ENCODE measurements at regions not wholly inside any gene's neighbourhood (a gene's known extent, or its start where the extent isn't known, plus 50 kb on each side); places are given as distances from the start of the nearest gene placed in this dataset.

GRCh38 chr5:73280386-73280785 lies 107.4 kb downstream of the TMEM174 start:
- no peak overlapping the region for H3K4me3 ChIP-seq
- H3K9ac ChIP-seq (ENCODE audit: insufficient read length), result no peak overlapping the region
- no peak overlapping the region for H3K27ac ChIP-seq
- no peaks in the 10 kb centered on the region for H3K9me3 ChIP-seq (ENCODE audit: low read depth, low read length)
- no peak for DNase-seq (ENCODE audit: low read depth, low spot score)
- H3K36me3 ChIP-seq (ENCODE audit: insufficient read depth, low read length), result no peaks in the 10 kb centered on the region
- TF ChIP-seq EZH2 (IDR thresholded peaks at IDR 0.05) (no peak), POLR2AphosphoS5 (IDR thresholded peaks at IDR 0.05; ENCODE audit: borderline replicate concordance, low read depth, low read length) (no peak), FOXP2 (optimal IDR thresholded peaks at IDR 0.05; ENCODE audit: control extremely low read depth, extremely low read length, insufficient read depth) (no peak)

DNA sequence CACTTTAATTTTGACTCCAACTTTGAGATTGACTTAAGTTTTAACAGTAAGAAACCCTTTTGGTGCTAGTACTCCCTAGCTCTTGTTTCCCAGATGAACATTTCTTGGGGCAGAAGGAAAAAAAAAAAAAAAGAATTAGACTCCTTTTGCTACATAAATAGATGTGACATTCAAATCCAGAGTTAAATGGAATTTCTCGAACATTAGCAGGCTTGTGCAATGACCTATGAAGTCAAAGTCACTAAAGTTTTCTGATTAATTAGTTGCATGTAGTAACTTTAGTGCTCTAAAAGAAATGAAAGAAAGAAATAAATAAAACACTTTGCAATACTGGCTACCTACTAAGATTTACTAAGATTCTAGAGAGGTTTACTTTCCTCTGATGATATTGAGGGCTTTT lies 106.8 kb downstream of the TMEM174 start:
- Histone ChIP-seq H3K27ac (no peak overlapping the region), H3K4me3 (no peak overlapping the region)

GRCh38 chr5:73278693-73279092 lies 105.7 kb downstream of the TMEM174 start:
- TF ChIP-seq FOXP2 (optimal IDR thresholded peaks at IDR 0.05; ENCODE audit: control extremely low read depth, extremely low read length, insufficient read depth) (no peak), POLR2AphosphoS5 (IDR thresholded peaks at IDR 0.05; ENCODE audit: borderline replicate concordance, low read depth, low read length) (no peak), EZH2 (IDR thresholded peaks at IDR 0.05) (no peak)
- Histone ChIP-seq H3K36me3 (ENCODE audit: insufficient read depth, low read length) (no peaks in the 10 kb centered on the region), H3K9me3 (ENCODE audit: low read depth, low read length) (no peaks in the 10 kb centered on the region), H3K4me3 (no peak overlapping the region), H3K9ac (ENCODE audit: insufficient read length) (no peak overlapping the region), H3K27ac (no peak overlapping the region)
- DNase-seq (ENCODE audit: low read depth, low spot score), result no peak

More for the DNA sequence above, 106.8 kb downstream of the TMEM174 start:
- TF ChIP-seq FOXP2 (optimal IDR thresholded peaks at IDR 0.05; ENCODE audit: control extremely low read depth, extremely low read length, insufficient read depth) (no peak), POLR2AphosphoS5 (IDR thresholded peaks at IDR 0.05; ENCODE audit: borderline replicate concordance, low read depth, low read length) (no peak), EZH2 (IDR thresholded peaks at IDR 0.05) (no peak)
- Histone ChIP-seq H3K9ac (ENCODE audit: insufficient read length) (no peak overlapping the region), H3K9me3 (ENCODE audit: low read depth, low read length) (no peaks in the 10 kb centered on the region), H3K36me3 (ENCODE audit: insufficient read depth, low read length) (no peaks in the 10 kb centered on the region)
- DNase-seq (ENCODE audit: low read depth, low spot score), result no peak

- no peak for DNase-seq (ENCODE audit: low read depth, low spot score)
- TF ChIP-seq POLR2AphosphoS5 (IDR thresholded peaks at IDR 0.05; ENCODE audit: borderline replicate concordance, low read depth, low read length), result no peak
- TF ChIP-seq EZH2 (IDR thresholded peaks at IDR 0.05), result no peak
- TF ChIP-seq FOXP2 (optimal IDR thresholded peaks at IDR 0.05; ENCODE audit: control extremely low read depth, extremely low read length, insufficient read depth), result no peak
- Histone ChIP-seq H3K9me3 (ENCODE audit: low read depth, low read length) (no peaks in the 10 kb centered on the region), H3K4me3 (no peak overlapping the region), H3K9ac (ENCODE audit: insufficient read length) (no peak overlapping the region), H3K27ac (peak overlapping the region; percentile 62; the same call in 1 of the 2 replicates), H3K36me3 (ENCODE audit: insufficient read depth, low read length) (no peaks in the 10 kb centered on the region)
Observed at GRCh38 chr5:73274881-73275663, 102.1 kb downstream of the TMEM174 start.

- TF ChIP-seq POLR2AphosphoS5 (IDR thresholded peaks at IDR 0.05; ENCODE audit: borderline replicate concordance, low read depth, low read length), result no peak
- TF ChIP-seq FOXP2 (optimal IDR thresholded peaks at IDR 0.05; ENCODE audit: control extremely low read depth, extremely low read length, insufficient read depth), result no peak
- no peaks in the 10 kb centered on the region for H3K9me3 ChIP-seq (ENCODE audit: low read depth, low read length)
- H3K4me3 ChIP-seq, result no peak overlapping the region
- no peak overlapping the region for H3K27ac ChIP-seq
- H3K36me3 ChIP-seq (ENCODE audit: insufficient read depth, low read length), result no peaks in the 10 kb centered on the region
- DNase-seq (ENCODE audit: low read depth, low spot score), result no peak
- no peak overlapping the region for H3K9ac ChIP-seq (ENCODE audit: insufficient read length)
Observed at GRCh38 chr5:73274121-73274520, 101.1 kb downstream of the TMEM174 start.

- H3K27ac ChIP-seq, result no peak overlapping the region
- H3K9ac ChIP-seq (ENCODE audit: insufficient read length), result no peak overlapping the region
- no peaks in the 10 kb centered on the region for H3K9me3 ChIP-seq (ENCODE audit: low read depth, low read length)
- TF ChIP-seq POLR2AphosphoS5 (IDR thresholded peaks at IDR 0.05; ENCODE audit: borderline replicate concordance, low read depth, low read length) (no peak), FOXP2 (optimal IDR thresholded peaks at IDR 0.05; ENCODE audit: control extremely low read depth, extremely low read length, insufficient read depth) (no peak), EZH2 (IDR thresholded peaks at IDR 0.05) (no peak)
- no peaks in the 10 kb centered on the region for H3K36me3 ChIP-seq (ENCODE audit: insufficient read depth, low read length)
- DNase-seq (ENCODE audit: low read depth, low spot score), result no peak
- H3K4me3 ChIP-seq, result no peak overlapping the region
Observed at GRCh38 chr5:73273379-73274050, 100.5 kb downstream of the TMEM174 start.

DNA sequence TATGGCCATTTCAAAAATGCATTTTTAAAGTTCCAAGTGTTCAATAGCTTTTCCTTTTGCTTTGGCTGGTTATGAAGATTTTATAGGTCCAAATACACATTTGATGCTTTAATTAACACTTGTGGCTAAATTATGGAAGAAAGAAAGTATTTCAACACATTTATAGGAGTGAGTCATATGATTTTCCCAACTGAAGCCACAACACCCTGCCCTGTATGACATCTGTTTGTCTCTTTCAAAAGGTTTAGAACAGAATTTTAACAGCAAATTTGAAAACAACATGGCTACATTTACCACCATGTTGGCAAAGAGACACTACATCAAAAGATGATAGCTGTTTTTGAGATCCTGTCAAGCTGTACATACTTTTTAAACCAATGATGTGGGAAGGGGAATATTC lies 99.4 kb downstream of the TMEM174 start:
- H3K27ac ChIP-seq, result no peak overlapping the region
- TF ChIP-seq EZH2 (IDR thresholded peaks at IDR 0.05) (no peak), POLR2AphosphoS5 (IDR thresholded peaks at IDR 0.05; ENCODE audit: borderline replicate concordance, low read depth, low read length) (no peak), FOXP2 (optimal IDR thresholded peaks at IDR 0.05; ENCODE audit: control extremely low read depth, extremely low read length, insufficient read depth) (no peak)
- H3K9me3 ChIP-seq (ENCODE audit: low read depth, low read length), result no peaks in the 10 kb centered on the region
- no peaks in the 10 kb centered on the region for H3K36me3 ChIP-seq (ENCODE audit: insufficient read depth, low read length)
- H3K9ac ChIP-seq (ENCODE audit: insufficient read length), result no peak overlapping the region
- DNase-seq (ENCODE audit: low read depth, low spot score), result no peak
- H3K4me3 ChIP-seq, result no peak overlapping the region

- DNase-seq (ENCODE audit: low read depth, low spot score), result no peak
- TF ChIP-seq FOXP2 (optimal IDR thresholded peaks at IDR 0.05; ENCODE audit: control extremely low read depth, extremely low read length, insufficient read depth) (no peak), EZH2 (IDR thresholded peaks at IDR 0.05) (no peak), POLR2AphosphoS5 (IDR thresholded peaks at IDR 0.05; ENCODE audit: borderline replicate concordance, low read depth, low read length) (no peak)
- Histone ChIP-seq H3K9ac (ENCODE audit: insufficient read length) (no peak overlapping the region), H3K4me3 (no peak overlapping the region), H3K36me3 (ENCODE audit: insufficient read depth, low read length) (no peaks in the 10 kb centered on the region), H3K27ac (no peak overlapping the region), H3K9me3 (ENCODE audit: low read depth, low read length) (no peaks in the 10 kb centered on the region)
Observed at GRCh38 chr5:73268826-73269225, 95.8 kb downstream of the TMEM174 start.
